ENCODE measurements at regions not wholly inside any gene's neighbourhood (a gene's known extent, or its start where the extent isn't known, plus 50 kb on each side); places are given as distances from the start of the nearest gene placed in this dataset.

DNA sequence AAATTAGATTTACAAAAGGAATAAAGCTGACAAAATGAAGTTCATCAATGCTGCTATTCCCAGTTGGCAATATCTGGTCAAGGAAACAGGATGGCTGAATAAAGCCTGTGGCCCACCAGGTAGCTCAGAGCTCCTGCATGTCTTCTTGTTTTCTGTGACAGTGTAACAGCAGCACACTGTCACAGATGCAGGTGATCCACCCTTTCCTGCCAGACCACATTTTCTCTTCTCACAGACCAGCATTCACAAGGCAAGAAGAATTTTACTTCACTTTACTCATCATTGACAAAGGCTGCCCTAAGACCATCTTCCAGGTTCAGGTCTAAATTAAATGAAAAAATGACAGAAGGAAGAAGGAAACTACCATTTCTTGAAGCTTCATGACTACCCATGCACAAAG is 166.2 kb upstream of the MEIS1 start:
- H3K4me3 Mint-ChIP-seq = no peak overlapping the region
- no peaks in the 10 kb centered on the region for H3K27me3 Mint-ChIP-seq (ENCODE audit: low read depth)
- peaks cover 12% of the 10 kb centered on the region for H3K36me3 Mint-ChIP-seq
- no peak for DNase-seq (ENCODE audit: low spot score in 2 of 2, unreplicated experiment in 2 of 2)
- H3K27ac Mint-ChIP-seq = peak overlapping the region; percentile 88
- peaks cover 45% of the 10 kb centered on the region for H3K4me1 Mint-ChIP-seq
- H3K9me3 Mint-ChIP-seq = peaks cover 10% of the 10 kb centered on the region
- TF ChIP-seq, protein P1, sequence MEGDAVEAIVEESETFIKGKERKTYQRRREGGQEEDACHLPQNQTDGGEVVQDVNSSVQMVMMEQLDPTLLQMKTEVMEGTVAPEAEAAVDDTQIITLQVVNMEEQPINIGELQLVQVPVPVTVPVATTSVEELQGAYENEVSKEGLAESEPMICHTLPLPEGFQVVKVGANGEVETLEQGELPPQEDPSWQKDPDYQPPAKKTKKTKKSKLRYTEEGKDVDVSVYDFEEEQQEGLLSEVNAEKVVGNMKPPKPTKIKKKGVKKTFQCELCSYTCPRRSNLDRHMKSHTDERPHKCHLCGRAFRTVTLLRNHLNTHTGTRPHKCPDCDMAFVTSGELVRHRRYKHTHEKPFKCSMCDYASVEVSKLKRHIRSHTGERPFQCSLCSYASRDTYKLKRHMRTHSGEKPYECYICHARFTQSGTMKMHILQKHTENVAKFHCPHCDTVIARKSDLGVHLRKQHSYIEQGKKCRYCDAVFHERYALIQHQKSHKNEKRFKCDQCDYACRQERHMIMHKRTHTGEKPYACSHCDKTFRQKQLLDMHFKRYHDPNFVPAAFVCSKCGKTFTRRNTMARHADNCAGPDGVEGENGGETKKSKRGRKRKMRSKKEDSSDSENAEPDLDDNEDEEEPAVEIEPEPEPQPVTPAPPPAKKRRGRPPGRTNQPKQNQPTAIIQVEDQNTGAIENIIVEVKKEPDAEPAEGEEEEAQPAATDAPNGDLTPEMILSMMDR (IDR thresholded peaks at IDR 0.05; ENCODE audit: unreplicated experiment) = no peak

DNA sequence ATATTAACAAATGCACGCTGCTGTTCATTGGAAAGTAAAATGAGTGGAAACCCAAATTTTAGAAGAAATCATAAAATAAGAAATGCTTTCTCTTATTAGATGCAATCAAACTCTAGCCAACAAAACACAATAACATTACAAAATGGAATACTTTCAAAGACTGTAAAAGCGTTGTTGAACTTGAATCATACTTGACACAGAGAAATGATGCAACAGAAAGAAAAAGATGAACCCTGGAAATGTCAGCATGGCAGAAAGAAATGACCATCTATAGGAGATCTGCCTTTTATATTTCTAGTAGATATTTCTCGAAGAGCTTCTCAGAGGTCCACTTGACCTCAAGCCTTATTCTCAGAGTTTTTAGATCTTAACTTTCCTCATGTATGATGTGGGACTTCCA is 170.6 kb upstream of the MEIS1 start:
- no peak for DNase-seq (ENCODE audit: low spot score in 2 of 2, unreplicated experiment in 2 of 2)
- Mint-ChIP-seq H3K9me3 (peaks cover 14% of the 10 kb centered on the region), H3K27me3 (ENCODE audit: low read depth) (no peaks in the 10 kb centered on the region), H3K4me3 (no peak overlapping the region), H3K4me1 (peaks cover 22% of the 10 kb centered on the region), H3K36me3 (peaks cover 13% of the 10 kb centered on the region), H3K27ac (no peak overlapping the region)
- TF ChIP-seq, protein P1 (IDR thresholded peaks at IDR 0.05; ENCODE audit: unreplicated experiment) = no peak

DNA sequence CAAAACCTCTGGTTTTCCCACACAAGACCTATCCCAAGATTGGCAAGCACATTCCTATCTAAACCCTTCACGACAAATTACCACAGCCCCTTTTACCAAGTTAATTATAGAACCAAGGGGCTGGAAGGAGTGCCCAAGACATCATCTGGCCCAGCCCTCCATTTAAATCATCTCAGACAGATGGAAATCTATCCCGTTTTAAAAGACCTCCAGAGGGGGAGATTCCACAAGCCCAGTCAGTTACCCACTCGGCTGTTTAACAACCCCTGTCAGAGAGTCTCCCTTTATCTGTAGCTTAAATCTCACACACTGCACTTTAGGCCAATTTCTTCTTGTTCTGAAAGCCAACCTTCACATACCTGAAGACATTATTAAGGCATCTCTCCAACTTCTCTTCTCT is 179.1 kb upstream of the MEIS1 start:
- DNase-seq (ENCODE audit: low spot score in 2 of 2, unreplicated experiment in 2 of 2) = no peak
- Mint-ChIP-seq H3K9me3 (peaks cover 20% of the 10 kb centered on the region), H3K36me3 (peaks cover 4% of the 10 kb centered on the region), H3K4me3 (no peak overlapping the region), H3K27me3 (ENCODE audit: low read depth) (no peaks in the 10 kb centered on the region), H3K27ac (peak overlapping the region; percentile 48), H3K4me1 (peaks cover 23% of the 10 kb centered on the region)
- TF ChIP-seq, protein P1 (IDR thresholded peaks at IDR 0.05; ENCODE audit: unreplicated experiment) = no peak

DNA sequence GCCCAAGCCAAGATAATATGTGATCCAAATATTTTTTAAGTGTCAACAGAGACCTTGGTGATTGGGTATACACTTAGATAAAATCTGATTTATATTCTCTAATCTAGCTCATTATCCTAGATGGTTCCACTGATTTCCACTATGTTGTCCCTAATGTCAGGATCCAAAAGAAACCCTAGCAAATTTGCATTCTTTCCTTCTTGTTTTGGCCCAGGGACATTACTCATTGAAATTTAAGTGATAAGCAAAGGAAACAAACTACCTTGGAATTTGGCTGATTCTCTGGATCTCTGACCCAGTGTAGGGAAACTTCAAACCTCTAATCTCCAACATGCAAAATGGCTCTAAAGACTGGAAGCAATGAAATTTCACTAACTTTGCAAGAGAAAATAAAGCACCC is 179.8 kb upstream of the MEIS1 start:
- H3K4me1 Mint-ChIP-seq = peaks cover 23% of the 10 kb centered on the region
- H3K36me3 Mint-ChIP-seq = peaks cover 4% of the 10 kb centered on the region

DNA sequence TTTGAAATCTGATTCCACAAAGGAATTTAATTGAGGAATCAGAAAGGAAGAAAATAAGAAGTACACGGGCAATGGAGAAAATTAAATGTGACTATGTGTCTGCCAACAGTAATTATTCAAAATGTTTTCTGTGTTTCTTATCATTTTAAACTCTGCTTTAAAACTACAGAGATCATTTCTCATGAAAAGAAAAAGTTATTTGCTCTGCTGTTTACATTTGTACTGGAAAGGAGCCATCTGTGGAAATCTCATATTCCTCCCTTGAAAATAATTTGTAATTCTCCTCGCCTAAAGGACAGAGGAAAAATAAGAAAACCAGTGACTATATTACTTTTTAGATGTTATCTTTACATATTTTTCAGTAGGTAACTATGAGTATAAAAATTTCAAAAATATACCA is 181.9 kb upstream of the MEIS1 start:
- Mint-ChIP-seq H3K27ac (peak overlapping the region; percentile 57), H3K27me3 (ENCODE audit: low read depth) (no peaks in the 10 kb centered on the region), H3K9me3 (peaks cover 16% of the 10 kb centered on the region), H3K36me3 (peaks cover 2% of the 10 kb centered on the region), H3K4me3 (no peak overlapping the region), H3K4me1 (peaks cover 21% of the 10 kb centered on the region)
- DNase-seq (ENCODE audit: low spot score in 2 of 2, unreplicated experiment in 2 of 2) = no peak
- TF ChIP-seq, protein P1 (IDR thresholded peaks at IDR 0.05; ENCODE audit: unreplicated experiment) = no peak

More for the DNA sequence above, 179.8 kb upstream of the MEIS1 start:
- no peak overlapping the region for H3K27ac Mint-ChIP-seq
- H3K27me3 Mint-ChIP-seq (ENCODE audit: low read depth) = no peaks in the 10 kb centered on the region
- no peak for DNase-seq (ENCODE audit: low spot score in 2 of 2, unreplicated experiment in 2 of 2)
- peaks cover 20% of the 10 kb centered on the region for H3K9me3 Mint-ChIP-seq
- no peak overlapping the region for H3K4me3 Mint-ChIP-seq
- TF ChIP-seq, protein P1 (IDR thresholded peaks at IDR 0.05; ENCODE audit: unreplicated experiment) = no peak

DNA sequence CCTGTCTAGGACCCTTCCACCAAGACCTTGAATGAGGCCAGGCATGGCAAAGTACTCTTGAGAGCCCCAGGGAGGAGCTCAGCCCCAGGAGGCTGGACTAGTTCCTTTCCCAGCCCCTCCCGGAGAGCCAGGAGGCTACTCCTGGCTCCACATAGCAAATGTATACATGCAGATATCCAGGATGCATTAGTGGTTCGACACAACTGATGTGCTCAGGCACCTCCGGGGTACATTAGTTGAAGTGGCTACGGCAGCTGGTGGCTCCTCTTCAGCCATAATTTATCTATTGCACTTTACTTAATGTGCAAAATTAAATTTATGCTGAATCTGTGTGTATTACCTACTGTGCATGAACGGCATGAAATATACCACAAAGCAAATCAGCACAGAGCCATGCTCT is 182.8 kb upstream of the MEIS1 start:
- H3K27ac Mint-ChIP-seq = no peak overlapping the region
- H3K36me3 Mint-ChIP-seq = peaks cover 2% of the 10 kb centered on the region
- H3K4me1 Mint-ChIP-seq = peaks cover 20% of the 10 kb centered on the region
- TF ChIP-seq, protein P1 (IDR thresholded peaks at IDR 0.05; ENCODE audit: unreplicated experiment) = no peak
- no peak for DNase-seq (ENCODE audit: low spot score in 2 of 2, unreplicated experiment in 2 of 2)
- H3K9me3 Mint-ChIP-seq = peaks cover 16% of the 10 kb centered on the region
- H3K4me3 Mint-ChIP-seq = no peak overlapping the region
- no peaks in the 10 kb centered on the region for H3K27me3 Mint-ChIP-seq (ENCODE audit: low read depth)

Measured in mesothelial cell of epicardium (in vitro differentiated cells).